ENCODE measurements at regions not wholly inside any gene's neighbourhood (a gene's known extent, or its start where the extent isn't known, plus 50 kb on each side); places are given as distances from the start of the nearest gene placed in this dataset.

GRCh38 chr14:40618225-40618898, 988.3 kb upstream of the LRFN5 start:
- DNase-seq (ENCODE audit: insufficient read length, low spot score) (no peak), FAIRE-seq (no peak)

GRCh38 chr14:40616579-40616978, 990.1 kb upstream of the LRFN5 start:
- FAIRE-seq (no peak), DNase-seq (ENCODE audit: insufficient read length, low spot score) (no peak)
- TF ChIP-seq CTCF (IDR thresholded peaks at IDR 0.05; ENCODE audit: insufficient read depth, missing control alignments) = no peak

More at GRCh38 chr14:40618225-40618898, 988.3 kb upstream of the LRFN5 start:
- TF ChIP-seq CTCF (IDR thresholded peaks at IDR 0.05; ENCODE audit: insufficient read depth, missing control alignments) = no peak

GRCh38 chr14:40601063-40601462, 1005.6 kb upstream of the LRFN5 start:
- no peak for FAIRE-seq
- no peak for TF ChIP-seq CTCF (IDR thresholded peaks at IDR 0.05; ENCODE audit: insufficient read depth, missing control alignments)

DNA sequence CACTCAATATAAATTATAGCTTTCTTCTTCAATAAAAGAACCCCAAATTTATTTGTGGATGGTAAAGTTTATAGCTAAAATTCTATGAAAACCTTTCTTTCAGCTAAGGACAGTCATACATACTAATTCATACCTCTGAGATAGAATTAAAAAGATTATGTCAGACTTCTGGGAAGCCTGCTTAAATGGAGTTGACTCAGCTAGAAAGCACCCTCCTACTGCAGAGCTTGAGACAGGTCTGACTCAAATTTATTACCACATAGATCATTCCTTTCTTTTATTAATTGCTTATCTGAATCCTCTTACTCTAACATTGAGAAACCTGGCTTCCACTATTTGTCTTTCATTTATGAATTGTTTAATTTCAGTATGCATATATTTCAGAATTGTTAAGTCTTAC, 1007.0 kb upstream of the LRFN5 start:
- FAIRE-seq = no peak
- TF ChIP-seq CTCF (IDR thresholded peaks at IDR 0.05; ENCODE audit: insufficient read depth, missing control alignments) = no peak
- no peak for DNase-seq (ENCODE audit: insufficient read length, low spot score)

More at GRCh38 chr14:40601063-40601462, 1005.6 kb upstream of the LRFN5 start:
- no peak for DNase-seq (ENCODE audit: insufficient read length, low spot score)

DNA sequence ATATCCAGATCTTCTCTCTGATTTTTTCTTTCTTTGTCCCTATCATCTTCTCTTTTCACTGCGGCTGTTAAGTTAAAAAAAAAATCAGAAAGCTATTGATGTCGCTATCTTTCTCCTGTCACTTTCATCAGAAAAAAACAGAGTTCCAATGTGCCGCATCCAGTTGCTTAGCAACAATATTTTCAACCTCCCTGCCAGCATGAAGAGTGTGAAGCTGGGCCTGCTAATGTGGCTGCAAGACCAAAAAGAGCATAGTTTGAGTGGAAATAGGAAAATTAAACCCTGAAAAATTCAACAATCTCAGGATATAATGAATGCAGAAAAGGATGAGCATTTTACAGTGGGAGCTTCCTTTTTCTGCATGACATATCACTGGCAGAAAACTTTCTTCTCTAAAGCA, 1025.4 kb upstream of the LRFN5 start:
- no peak for DNase-seq (ENCODE audit: insufficient read length, low spot score)
- no peak for TF ChIP-seq CTCF (IDR thresholded peaks at IDR 0.05; ENCODE audit: insufficient read depth, missing control alignments)
- no peak for FAIRE-seq

- FAIRE-seq (no peak), DNase-seq (ENCODE audit: insufficient read length, low spot score) (no peak)
- no peak for TF ChIP-seq CTCF (IDR thresholded peaks at IDR 0.05; ENCODE audit: insufficient read depth, missing control alignments)
Measured at GRCh38 chr14:40576880-40577478, 1029.7 kb upstream of the LRFN5 start.

- FAIRE-seq (no peak), DNase-seq (ENCODE audit: insufficient read length, low spot score) (no peak)
- no peak for TF ChIP-seq CTCF (IDR thresholded peaks at IDR 0.05; ENCODE audit: insufficient read depth, missing control alignments)
Measured at GRCh38 chr14:40574780-40575179, 1031.9 kb upstream of the LRFN5 start.
